ENCODE measurements at regions not wholly inside any gene's neighbourhood (a gene's known extent, or its start where the extent isn't known, plus 50 kb on each side); places are given as distances from the start of the nearest gene placed in this dataset.

GRCh38 chr12:63226792-63227463 lies 75.9 kb upstream of the AVPR1A start:
- no peak for DNase-seq

GRCh38 chr12:63224396-63224795 lies 73.4 kb upstream of the AVPR1A start:
- DNase-seq, result no peak

GRCh38 chr12:63223128-63223527 lies 72.1 kb upstream of the AVPR1A start:
- no peak for DNase-seq

- no peak for DNase-seq
These were observed 71.6 kb upstream of the AVPR1A start for GRCh38 chr12:63222582-63222981.

DNA sequence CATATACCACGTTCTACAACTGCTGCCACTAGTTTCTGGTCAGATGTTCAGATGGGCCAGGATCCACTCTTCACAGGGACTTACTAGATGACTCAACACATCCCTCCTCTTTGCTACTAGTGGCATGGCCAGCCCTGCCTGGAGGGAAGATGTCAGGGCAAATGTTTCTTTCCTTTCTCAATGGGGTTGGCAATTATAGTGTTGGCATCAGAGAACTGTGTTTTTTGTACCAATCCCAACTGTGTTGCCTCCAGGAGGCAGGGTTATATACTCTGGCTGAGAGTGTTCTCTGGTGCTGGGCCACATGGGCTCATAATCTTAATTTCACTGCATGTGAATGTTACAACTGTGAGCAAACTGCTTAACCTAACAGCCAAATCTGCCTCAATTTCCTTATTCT lies 69.9 kb upstream of the AVPR1A start:
- no peak for DNase-seq

DNA sequence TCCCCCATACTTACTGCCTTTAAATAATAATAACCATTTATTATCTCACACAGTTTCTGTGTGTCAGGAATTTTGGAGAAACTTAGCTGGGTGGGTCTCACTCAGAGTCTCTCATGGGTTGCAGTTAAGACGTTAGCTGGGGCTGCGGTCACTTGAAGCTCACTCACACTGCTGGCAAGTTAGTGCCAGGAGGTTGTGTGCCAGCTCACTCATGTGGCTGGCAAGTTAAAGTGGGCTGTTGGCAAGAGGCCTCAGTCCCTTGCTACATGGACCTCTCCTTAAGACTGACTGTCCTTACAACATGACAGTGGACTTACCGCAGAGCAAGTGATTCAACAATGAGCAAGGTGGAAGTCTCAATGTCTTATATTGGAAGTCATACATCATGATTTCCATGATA lies 61.3 kb upstream of the AVPR1A start:
- no peak for DNase-seq

DNA sequence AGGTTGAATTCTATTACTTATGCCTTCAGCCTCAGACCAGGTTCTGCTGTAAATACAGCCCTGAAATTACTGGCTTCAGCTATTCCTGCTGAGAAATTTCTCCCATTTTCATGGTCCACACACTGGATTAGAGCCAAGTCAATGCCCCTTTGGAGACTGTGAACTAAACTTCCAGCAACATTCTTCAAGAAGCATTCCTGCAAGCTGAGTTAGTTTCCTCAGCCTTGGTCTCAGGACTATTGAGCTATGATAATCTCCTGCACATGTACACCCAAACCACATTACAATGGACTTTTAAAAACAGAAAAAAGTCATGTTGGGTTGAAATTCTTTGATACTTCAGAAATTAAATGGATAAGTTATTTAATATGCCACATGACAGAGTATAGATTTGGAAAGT lies 58.0 kb upstream of the AVPR1A start:
- DNase-seq, result no peak

GRCh38 chr12:63206909-63207308 lies 55.9 kb upstream of the AVPR1A start:
- peak; percentile 1 for DNase-seq

DNA sequence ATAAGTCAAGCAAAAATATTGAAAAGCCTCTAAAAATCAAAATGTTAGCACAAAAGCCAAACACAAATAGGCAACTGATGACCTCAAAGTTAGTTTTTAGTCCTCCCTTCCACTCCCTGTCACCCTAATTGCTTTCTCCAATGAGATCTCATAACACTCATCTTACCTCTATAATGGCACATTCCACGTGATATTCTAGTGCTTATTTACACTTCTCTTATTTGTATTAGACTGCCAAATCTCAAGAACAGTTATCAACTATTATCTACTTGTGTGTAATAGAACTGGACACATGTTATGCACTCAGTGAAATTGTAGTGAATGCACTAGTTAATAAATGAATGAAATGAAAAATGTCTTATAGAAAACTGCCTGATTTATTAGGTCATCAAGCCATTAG lies 55.5 kb upstream of the AVPR1A start:
- DNase-seq, result no peak

Measured in fibroblast of skin of abdomen (primary cell).